ENCODE measurements at regions not wholly inside any gene's neighbourhood (a gene's known extent, or its start where the extent isn't known, plus 50 kb on each side); places are given as distances from the start of the nearest gene placed in this dataset.

DNA sequence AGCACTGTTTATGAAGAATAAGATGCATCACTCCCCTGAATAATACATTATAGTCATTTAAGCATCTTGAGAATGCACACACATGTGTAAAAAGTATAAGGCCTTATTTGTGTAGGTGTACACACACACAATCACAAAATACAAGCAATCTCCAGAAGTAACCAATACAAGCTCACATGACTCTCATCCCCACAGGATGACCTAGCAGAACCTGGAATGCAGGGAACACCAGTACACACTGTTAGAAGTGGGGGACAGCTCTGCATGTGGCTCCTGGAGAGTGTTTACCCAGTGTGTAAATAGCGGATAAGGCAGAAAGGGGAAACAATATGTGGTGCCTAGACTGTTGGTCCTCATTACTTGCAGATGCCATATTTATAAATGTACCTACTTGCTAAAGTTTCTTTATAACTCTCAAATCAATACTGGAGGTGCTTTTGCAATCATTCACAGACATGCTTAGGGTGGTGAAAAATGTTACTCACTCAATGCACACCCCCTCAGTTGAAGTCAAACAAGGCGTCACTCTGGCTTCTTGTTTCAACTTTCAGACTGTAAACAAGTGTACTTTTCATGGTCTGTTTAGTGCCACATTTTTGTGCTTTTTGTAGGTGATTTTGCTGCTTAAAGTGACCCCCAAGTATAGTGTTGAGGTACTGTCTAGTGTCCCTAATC lies 73.1 kb downstream of the MAGEB17 start:
- intact Hi-C loops (cut with micrococcal nuclease) (no loop called here), in situ Hi-C loops (cut with MboI) (no loop called here)
- FAIRE-seq, result no peak
- CTCF ChIA-PET (ENCODE audit: low intra/inter-chr PET ratio), result no interaction called here
- 7% methylated on average over 2 of the region's 2 CpGs for WGBS (ENCODE audit: insufficient coverage, low coverage, missing lambda C conversion rate)
- BruUV-seq (replicated peaks), result no TSS peak
- Histone ChIP-seq H3K27ac (ENCODE audit: extremely low read depth, low read depth, low read length) (no peak overlapping the region), H3K27me3 (ENCODE audit: control insufficient read depth in 2 of 2, insufficient read depth in 2 of 2, low read length in 2 of 2) (no peaks in the 10 kb centered on the region), H3K36me3 (ENCODE audit: control insufficient read depth, insufficient read depth, low read length) (no peaks in the 10 kb centered on the region), H3K4me3 (no peak overlapping the region), H3K4me1 (replicated peaks in 1 of 2; ENCODE audit: control insufficient read depth in 2 of 2, insufficient read depth in 2 of 2, low read length in 2 of 2) (no peaks in the 10 kb centered on the region), H3K9me3 (replicated peaks; ENCODE audit: control insufficient read depth, insufficient read depth, low read depth, low read length) (no peaks in the 10 kb centered on the region), H3K79me2 (ENCODE audit: control insufficient read depth, insufficient read depth, low read length) (no peaks in the 10 kb centered on the region), H3K9me1 (ENCODE audit: control insufficient read depth, insufficient read depth, low read length) (no peaks in the 10 kb centered on the region), H2AFZ (ENCODE audit: low read depth, low read length) (no peak overlapping the region), H3K4me2 (ENCODE audit: insufficient read depth, low read length) (no peak overlapping the region), H3K9ac (ENCODE audit: insufficient read depth in 1 of 2, low read depth in 2 of 2, low read length in 2 of 2) (no peak overlapping the region), H4K20me1 (replicated peaks; ENCODE audit: control insufficient read depth, insufficient read depth, low read length) (no peaks in the 10 kb centered on the region)
- no peak for ATAC-seq
- DNase-seq (ENCODE audit: extremely low read depth in 1 of 4, low spot score in 3 of 4), result no peak
- POLR2A ChIA-PET, result interaction anchor here (0.6 kb wide), 1 partner anchor 414 kb away, joined by 3 read pairs; no protein-coding TSS in a partner anchor
- TF ChIP-seq FOXA3 (CRISPR knock-in tag; conservative IDR thresholded peaks at IDR 0.05 in 1 of 2, IDR thresholded peaks at IDR 0.05 in 1 of 2) (no peak), HINFP (tag; conservative IDR thresholded peaks at IDR 0.05; ENCODE audit: low read depth) (no peak), CSDE1 (IDR thresholded peaks at IDR 0.05) (no peak), ZNF785 (CRISPR knock-in tag; IDR thresholded peaks at IDR 0.05) (no peak), C11orf30 (IDR thresholded peaks at IDR 0.05; ENCODE audit: low read depth) (no peak), TFAP4 (CRISPR knock-in tag; IDR thresholded peaks at IDR 0.05; ENCODE audit: borderline replicate concordance) (no peak), GATA2 (CRISPR knock-in tag; IDR thresholded peaks at IDR 0.05) (no peak), ZBTB8A (IDR thresholded peaks at IDR 0.05; ENCODE audit: partially characterized antibody) (no peak), CBX5 (IDR thresholded peaks at IDR 0.05; ENCODE audit: borderline replicate concordance, low read depth) (no peak)
- TF ChIP-seq, protein P1, sequence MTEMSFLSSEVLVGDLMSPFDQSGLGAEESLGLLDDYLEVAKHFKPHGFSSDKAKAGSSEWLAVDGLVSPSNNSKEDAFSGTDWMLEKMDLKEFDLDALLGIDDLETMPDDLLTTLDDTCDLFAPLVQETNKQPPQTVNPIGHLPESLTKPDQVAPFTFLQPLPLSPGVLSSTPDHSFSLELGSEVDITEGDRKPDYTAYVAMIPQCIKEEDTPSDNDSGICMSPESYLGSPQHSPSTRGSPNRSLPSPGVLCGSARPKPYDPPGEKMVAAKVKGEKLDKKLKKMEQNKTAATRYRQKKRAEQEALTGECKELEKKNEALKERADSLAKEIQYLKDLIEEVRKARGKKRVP (CRISPR knock-in tag; IDR thresholded peaks at IDR 0.05), result no peak
- TF ChIP-seq, protein P2, sequence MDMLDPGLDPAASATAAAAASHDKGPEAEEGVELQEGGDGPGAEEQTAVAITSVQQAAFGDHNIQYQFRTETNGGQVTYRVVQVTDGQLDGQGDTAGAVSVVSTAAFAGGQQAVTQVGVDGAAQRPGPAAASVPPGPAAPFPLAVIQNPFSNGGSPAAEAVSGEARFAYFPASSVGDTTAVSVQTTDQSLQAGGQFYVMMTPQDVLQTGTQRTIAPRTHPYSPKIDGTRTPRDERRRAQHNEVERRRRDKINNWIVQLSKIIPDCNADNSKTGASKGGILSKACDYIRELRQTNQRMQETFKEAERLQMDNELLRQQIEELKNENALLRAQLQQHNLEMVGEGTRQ (CRISPR knock-in tag; IDR thresholded peaks at IDR 0.05), result no peak
